HL-60 (cell line): ENCODE measurements at regions not wholly inside any gene's neighbourhood (a gene's known extent, or its start where the extent isn't known, plus 50 kb on each side); places are given as distances from the start of the nearest gene placed in this dataset.

ENCODE experiments used
- CTCF ChIP-seq: IDR thresholded peaks from one replicate; pipeline ENCODE4 v1.5.1; 2011; ENCODE audit warnings: low read length, control low read depth, inconsistent platforms; ENCODE audit not compliant: insufficient read depth
- GABPA ChIP-seq: IDR thresholded peaks from 2 replicates; pipeline ENCODE4 v1.6.1; 2012; ENCODE audit warnings: low read depth
- TF ChIP-seq, protein P1 (sequence below): IDR thresholded peaks from 2 replicates; pipeline ENCODE4 v1.6.1; 2012; ENCODE audit warnings: low read depth; ENCODE audit not compliant: insufficient replicate concordance

GRCh38 chr2:118521272-118521671 is 326.2 kb downstream of the EN1 start:
- TF ChIP-seq GABPA: no peak
- no peak for TF ChIP-seq CTCF
- TF ChIP-seq, protein P1, sequence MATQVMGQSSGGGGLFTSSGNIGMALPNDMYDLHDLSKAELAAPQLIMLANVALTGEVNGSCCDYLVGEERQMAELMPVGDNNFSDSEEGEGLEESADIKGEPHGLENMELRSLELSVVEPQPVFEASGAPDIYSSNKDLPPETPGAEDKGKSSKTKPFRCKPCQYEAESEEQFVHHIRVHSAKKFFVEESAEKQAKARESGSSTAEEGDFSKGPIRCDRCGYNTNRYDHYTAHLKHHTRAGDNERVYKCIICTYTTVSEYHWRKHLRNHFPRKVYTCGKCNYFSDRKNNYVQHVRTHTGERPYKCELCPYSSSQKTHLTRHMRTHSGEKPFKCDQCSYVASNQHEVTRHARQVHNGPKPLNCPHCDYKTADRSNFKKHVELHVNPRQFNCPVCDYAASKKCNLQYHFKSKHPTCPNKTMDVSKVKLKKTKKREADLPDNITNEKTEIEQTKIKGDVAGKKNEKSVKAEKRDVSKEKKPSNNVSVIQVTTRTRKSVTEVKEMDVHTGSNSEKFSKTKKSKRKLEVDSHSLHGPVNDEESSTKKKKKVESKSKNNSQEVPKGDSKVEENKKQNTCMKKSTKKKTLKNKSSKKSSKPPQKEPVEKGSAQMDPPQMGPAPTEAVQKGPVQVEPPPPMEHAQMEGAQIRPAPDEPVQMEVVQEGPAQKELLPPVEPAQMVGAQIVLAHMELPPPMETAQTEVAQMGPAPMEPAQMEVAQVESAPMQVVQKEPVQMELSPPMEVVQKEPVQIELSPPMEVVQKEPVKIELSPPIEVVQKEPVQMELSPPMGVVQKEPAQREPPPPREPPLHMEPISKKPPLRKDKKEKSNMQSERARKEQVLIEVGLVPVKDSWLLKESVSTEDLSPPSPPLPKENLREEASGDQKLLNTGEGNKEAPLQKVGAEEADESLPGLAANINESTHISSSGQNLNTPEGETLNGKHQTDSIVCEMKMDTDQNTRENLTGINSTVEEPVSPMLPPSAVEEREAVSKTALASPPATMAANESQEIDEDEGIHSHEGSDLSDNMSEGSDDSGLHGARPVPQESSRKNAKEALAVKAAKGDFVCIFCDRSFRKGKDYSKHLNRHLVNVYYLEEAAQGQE: no peak
